ENCODE measurements at regions not wholly inside any gene's neighbourhood (a gene's known extent, or its start where the extent isn't known, plus 50 kb on each side); places are given as distances from the start of the nearest gene placed in this dataset.

DNA sequence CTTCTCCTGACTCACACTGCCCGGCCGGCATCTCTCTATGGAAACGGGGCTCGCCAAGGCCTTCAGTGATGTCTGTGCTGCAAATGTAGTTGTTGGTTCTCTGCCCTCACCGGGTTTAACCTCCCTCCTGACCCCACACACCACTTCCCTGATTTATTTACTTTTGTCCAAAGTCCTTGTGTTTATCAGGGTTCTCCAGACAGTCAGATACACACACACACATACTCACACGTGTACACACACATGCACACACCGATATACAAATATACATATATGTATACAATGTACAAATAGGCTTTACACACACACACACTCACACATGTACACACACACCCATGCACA is 647.0 kb downstream of the BRD1 start:
- peaks cover 14% of the 10 kb centered on the region for H3K27me3 Mint-ChIP-seq (ENCODE audit: low read depth)
- H3K4me3 Mint-ChIP-seq, result no peak overlapping the region
- ATAC-seq (no peak), DNase-seq (no peak)
- no peaks in the 10 kb centered on the region for H3K4me1 Mint-ChIP-seq (ENCODE audit: low read depth)
- no peaks in the 10 kb centered on the region for H3K9me3 Mint-ChIP-seq
- no peaks in the 10 kb centered on the region for H3K36me3 Mint-ChIP-seq (ENCODE audit: insufficient read depth)

DNA sequence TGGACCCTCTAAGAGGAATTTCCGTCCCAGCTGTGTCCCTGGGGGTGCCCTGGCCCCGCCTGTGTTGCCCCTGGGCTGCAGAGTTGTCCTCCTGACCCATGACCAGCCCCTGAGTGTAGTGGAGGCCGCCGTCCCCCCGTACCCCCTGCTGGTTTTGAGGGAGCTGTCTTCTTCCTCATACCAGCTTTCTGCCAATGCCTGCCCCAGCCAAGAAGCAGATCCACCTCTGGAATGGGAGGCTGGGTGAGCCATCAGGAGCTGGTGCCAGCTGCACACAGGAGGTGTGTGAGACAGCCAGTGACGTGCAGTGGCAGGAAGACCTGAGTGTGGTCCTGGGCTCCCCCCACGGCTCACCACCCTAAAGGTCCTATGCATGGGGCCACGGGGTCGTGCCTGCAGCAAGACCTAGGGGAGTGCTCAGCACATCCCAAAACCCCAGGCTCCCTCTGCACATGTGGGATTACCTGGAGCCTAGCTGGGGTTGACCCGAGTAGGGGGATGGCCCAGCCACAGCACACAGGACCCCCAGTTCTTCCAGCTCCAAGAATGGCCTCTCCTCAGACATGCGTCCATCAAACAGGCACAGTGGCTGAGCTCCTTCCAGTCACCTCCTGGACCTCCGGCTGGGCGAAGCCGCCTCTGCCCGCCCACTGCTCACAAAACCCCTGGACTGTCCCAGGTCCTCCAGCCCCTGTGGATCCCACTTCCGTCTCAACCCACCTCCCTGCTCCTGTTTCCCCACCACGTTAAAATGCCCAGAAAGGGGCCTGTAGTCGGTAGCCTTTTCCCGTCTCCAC is 647.6 kb downstream of the BRD1 start:
- DNase-seq (no peak), ATAC-seq (no peak)
- no peaks in the 10 kb centered on the region for H3K4me1 Mint-ChIP-seq (ENCODE audit: low read depth)
- H3K9me3 Mint-ChIP-seq, result no peaks in the 10 kb centered on the region
- no peak overlapping the region for H3K4me3 Mint-ChIP-seq
- peaks cover 18% of the 10 kb centered on the region for H3K27me3 Mint-ChIP-seq (ENCODE audit: low read depth)
- no peaks in the 10 kb centered on the region for H3K36me3 Mint-ChIP-seq (ENCODE audit: insufficient read depth)

DNA sequence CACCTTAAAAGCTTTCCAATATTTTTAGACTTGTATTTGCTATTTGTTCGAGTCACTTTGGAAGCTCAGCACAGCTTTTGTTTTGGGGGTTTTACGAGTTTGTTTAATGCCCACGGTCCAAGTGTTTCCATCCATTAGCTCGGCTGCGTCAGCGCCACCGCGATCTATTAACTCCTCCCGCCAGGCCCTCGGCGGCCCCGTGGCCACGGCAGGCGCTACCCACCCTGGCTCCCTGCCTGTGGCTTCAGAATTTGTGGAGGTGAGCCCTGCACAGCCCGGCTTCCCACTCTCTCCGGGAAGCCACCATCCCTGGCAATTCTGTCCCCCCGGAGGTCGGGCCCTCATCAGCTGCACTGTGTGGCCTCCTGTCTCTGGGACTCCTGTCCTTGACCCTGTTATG is 648.5 kb downstream of the BRD1 start:
- peaks cover 19% of the 10 kb centered on the region for H3K27me3 Mint-ChIP-seq (ENCODE audit: low read depth)
- no peaks in the 10 kb centered on the region for H3K9me3 Mint-ChIP-seq
- DNase-seq (no peak), ATAC-seq (no peak)
- H3K4me1 Mint-ChIP-seq (ENCODE audit: low read depth), result no peaks in the 10 kb centered on the region
- no peak overlapping the region for H3K4me3 Mint-ChIP-seq
- no peaks in the 10 kb centered on the region for H3K36me3 Mint-ChIP-seq (ENCODE audit: insufficient read depth)

DNA sequence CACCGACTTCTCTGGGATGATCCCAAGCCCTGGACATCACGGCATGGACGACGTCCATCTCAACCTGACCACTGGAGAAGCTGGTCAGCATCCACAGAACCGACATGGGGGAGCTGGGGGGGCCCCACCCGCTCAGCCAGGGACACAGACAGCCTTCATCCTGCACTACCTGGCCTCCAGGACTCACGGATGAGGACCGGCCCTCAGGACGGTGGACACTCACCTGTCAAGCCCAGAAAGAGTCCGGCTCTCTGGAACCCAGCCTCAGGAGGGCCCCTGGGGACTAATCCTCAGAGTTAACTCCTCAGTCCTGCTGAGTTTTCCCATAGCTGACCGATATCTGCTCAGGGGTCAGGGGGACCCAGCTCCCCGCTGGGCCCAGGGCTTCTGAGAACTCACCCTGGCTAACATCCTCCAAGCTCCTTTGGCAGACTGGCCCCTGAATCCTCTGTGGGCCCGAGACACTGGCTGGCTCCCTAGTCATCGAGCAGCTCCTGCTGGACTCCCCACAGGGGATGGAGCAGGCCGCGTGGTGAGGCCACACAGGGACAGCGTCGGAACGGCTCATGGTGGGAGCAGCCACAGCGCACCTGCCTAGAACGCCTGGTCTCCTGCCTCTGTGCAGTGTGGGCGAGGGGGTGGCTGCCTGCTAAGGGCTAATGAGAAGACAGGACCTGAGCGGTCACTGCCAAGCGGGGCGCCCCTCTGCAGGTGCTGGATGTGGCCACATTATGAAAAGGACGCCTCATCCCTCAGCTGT is 649.2 kb downstream of the BRD1 start:
- Mint-ChIP-seq H3K27me3 (ENCODE audit: low read depth) (peaks cover 19% of the 10 kb centered on the region), H3K4me3 (no peak overlapping the region), H3K9me3 (no peaks in the 10 kb centered on the region), H3K36me3 (ENCODE audit: insufficient read depth) (no peaks in the 10 kb centered on the region), H3K4me1 (ENCODE audit: low read depth) (no peaks in the 10 kb centered on the region)
- no peak for ATAC-seq
- DNase-seq, result no peak

DNA sequence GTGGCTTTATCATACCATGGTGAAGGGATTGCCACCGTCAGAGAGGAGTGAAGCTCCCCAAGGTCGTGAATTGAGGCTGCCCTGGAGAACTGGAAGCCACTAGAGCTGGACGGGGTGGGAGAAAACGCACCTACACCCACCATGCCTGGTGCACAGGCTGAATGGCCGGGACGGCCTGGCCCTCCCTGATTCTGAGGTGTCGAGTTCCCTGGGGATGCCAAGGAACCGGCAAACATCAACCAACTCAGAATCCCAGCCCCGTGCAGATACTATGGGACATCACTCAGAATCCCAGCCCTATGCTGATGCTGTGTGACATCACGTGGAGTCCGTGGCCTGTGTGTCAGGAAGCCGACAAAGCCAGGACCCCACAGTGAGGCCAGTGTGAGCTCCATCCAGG is 650.0 kb downstream of the BRD1 start:
- H3K4me3 Mint-ChIP-seq, result no peak overlapping the region
- H3K27me3 Mint-ChIP-seq (ENCODE audit: low read depth), result peaks cover 18% of the 10 kb centered on the region
- no peaks in the 10 kb centered on the region for H3K4me1 Mint-ChIP-seq (ENCODE audit: low read depth)
- no peaks in the 10 kb centered on the region for H3K36me3 Mint-ChIP-seq (ENCODE audit: insufficient read depth)
- peaks cover under 1% of the 10 kb centered on the region for H3K9me3 Mint-ChIP-seq
- DNase-seq (no peak), ATAC-seq (no peak)

DNA sequence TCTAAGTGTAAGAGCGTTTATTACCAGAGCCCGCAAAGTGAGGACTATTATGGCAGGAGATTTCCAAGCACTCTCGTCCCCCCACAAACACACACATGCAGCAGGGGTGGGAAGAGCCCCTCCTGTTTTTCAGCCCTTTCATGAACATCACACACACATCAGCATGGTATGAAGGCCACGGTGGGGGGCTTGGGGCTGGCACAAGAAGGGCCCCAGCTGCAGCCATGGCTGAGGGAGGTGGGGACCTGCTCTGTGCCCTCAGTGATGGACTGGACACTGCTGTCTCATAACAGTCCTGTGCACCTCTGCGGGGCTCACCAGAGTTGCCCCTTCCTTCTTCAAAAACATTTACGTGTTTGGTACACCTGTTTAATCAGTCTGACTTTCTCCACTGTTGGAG is 650.7 kb downstream of the BRD1 start:
- Mint-ChIP-seq H3K4me3 (no peak overlapping the region), H3K36me3 (ENCODE audit: insufficient read depth) (no peaks in the 10 kb centered on the region), H3K4me1 (ENCODE audit: low read depth) (no peaks in the 10 kb centered on the region), H3K27me3 (ENCODE audit: low read depth) (peaks cover 15% of the 10 kb centered on the region), H3K9me3 (peaks cover 3% of the 10 kb centered on the region)
- ATAC-seq, result no peak
- DNase-seq, result no peak

DNA sequence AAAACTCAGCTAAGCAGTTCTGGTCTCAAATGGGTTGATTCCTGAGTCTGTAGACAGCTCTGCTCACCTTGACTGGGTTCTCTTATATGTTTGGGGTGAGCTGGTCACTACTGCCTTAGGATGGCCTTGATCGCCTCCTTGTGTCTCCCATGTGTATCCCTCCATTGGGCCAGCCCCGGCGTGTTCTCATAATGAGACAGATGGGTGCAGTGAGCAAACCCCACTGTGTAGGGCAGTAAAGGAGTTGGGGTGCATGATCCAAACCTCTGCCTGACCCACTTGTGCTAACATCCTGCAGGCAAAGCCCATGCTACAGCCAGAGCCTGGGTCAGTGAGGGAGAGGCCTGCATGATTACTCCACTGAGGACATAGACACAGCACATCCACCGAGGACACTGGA is 657.6 kb downstream of the BRD1 start:
- Mint-ChIP-seq H3K4me1 (ENCODE audit: low read depth) (no peaks in the 10 kb centered on the region), H3K9me3 (peaks cover 7% of the 10 kb centered on the region), H3K4me3 (no peak overlapping the region), H3K36me3 (ENCODE audit: insufficient read depth) (no peaks in the 10 kb centered on the region), H3K27me3 (ENCODE audit: low read depth) (peaks cover under 1% of the 10 kb centered on the region)
- no peak for DNase-seq
- no peak for ATAC-seq

DNA sequence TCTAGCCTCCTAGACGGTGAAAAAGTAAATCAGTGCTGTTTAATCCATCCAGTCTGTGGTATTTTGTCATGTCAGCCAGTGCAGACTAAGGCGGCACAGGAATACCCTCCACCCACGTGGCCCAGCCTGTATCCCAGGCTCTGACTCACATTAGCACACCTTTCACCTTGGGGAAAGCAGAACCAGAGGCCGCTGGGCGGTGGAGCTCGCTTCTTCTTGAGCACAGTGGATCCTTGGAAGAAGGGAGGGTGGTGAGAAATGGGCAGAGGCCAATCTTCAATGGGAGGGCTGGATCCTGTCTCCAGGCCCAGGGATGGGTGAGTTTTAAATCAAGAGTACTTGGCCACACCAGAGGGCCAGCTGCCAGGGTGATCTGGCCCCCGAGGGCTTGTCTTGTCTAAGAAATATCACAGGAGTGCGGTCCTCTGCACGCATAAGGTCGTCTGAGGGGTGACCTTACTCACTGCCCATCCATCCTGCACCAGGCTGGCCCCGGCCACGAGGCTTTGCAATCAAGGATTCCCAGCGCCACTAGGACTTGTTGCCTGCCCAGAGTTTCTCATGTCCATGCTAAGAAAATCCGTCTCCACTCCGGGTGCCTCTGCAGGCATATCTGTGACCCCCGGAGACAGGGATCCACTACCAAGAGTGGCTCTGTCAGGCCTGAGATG is 658.5 kb downstream of the BRD1 start:
- Mint-ChIP-seq H3K9me3 (peaks cover 7% of the 10 kb centered on the region), H3K27me3 (ENCODE audit: low read depth) (no peaks in the 10 kb centered on the region), H3K4me3 (no peak overlapping the region), H3K36me3 (ENCODE audit: insufficient read depth) (no peaks in the 10 kb centered on the region), H3K4me1 (ENCODE audit: low read depth) (no peaks in the 10 kb centered on the region)
- DNase-seq, result no peak
- no peak for ATAC-seq

DNA sequence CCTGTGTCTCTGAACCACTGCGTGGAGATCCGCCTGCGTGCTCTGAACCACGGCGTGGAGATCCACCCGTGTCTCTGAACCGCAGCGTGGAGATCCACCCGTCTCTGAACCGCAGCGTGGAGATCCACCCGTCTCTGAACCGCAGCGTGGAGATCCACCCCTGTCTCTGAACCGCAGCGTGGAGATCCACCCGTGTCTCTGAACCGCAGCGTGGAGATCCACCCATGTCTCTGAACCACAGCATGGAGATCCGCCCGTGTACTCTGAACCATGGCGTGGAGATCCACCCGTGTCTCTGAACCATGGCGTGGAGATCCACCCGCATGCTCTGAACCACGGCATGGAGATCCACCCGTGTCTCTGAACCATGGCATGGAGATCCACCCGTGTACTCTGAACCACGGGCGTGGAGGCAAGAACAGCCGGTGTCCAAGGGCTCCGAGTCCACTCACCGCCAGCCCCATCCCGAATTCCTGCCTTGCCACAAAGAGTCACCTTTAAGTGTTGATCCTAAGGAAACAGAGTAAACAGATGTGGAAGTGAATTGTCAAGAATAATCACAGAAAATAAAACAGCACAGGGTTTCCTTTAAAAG is 659.4 kb downstream of the BRD1 start:
- Mint-ChIP-seq H3K9me3 (peaks cover 7% of the 10 kb centered on the region), H3K27me3 (ENCODE audit: low read depth) (no peaks in the 10 kb centered on the region), H3K36me3 (ENCODE audit: insufficient read depth) (no peaks in the 10 kb centered on the region), H3K4me3 (no peak overlapping the region), H3K4me1 (ENCODE audit: low read depth) (no peaks in the 10 kb centered on the region)
- ATAC-seq, result no peak
- DNase-seq, result no peak

DNA sequence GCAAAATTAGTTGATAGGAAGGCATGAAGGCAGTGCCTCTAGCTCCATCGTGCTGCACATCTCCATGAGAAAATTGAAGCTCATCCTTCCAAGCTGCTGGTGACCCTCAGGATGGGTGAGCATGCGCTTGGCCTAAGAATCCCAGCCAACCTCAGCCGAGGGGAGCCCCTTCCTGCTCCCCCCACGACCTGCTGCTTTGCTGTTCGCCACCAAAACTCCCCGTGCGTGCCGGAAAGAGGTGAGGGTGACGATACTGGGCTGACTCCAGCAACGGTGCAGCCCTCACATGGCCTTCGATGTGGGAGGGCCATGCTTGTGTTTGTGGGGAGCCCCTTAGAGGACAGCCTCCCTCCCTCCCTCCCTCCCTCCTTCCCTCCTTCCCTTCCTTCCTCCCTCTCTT is 660.9 kb downstream of the BRD1 start:
- H3K4me1 Mint-ChIP-seq (ENCODE audit: low read depth), result no peaks in the 10 kb centered on the region
- DNase-seq (no peak), ATAC-seq (no peak)
- H3K36me3 Mint-ChIP-seq (ENCODE audit: insufficient read depth), result no peaks in the 10 kb centered on the region
- no peak overlapping the region for H3K4me3 Mint-ChIP-seq
- H3K27me3 Mint-ChIP-seq (ENCODE audit: low read depth), result no peaks in the 10 kb centered on the region
- H3K9me3 Mint-ChIP-seq, result peaks cover 3% of the 10 kb centered on the region

DNA sequence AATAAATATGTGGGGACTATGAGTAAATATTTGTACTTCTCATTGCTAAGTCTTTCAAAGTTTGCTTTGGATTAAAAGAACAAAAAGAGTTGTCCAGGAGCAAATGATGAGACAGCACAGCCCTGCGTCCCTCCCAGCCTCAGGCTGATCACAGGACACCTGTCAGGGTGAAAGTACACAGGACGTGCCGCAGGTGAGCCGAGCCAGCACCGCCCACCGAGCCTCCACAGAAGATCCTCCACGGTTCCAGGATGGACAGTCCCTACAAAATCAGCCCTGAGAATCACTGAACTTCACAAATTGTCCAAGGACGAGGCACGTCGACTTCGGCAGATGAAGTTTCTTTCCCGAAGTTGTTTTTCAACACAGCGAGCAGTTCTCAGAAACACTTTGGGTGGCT is 661.5 kb downstream of the BRD1 start:
- ATAC-seq (no peak), DNase-seq (no peak)
- H3K4me1 Mint-ChIP-seq (ENCODE audit: low read depth), result no peaks in the 10 kb centered on the region
- no peak overlapping the region for H3K4me3 Mint-ChIP-seq
- no peaks in the 10 kb centered on the region for H3K9me3 Mint-ChIP-seq
- no peaks in the 10 kb centered on the region for H3K36me3 Mint-ChIP-seq (ENCODE audit: insufficient read depth)
- H3K27me3 Mint-ChIP-seq (ENCODE audit: low read depth), result no peaks in the 10 kb centered on the region

DNA sequence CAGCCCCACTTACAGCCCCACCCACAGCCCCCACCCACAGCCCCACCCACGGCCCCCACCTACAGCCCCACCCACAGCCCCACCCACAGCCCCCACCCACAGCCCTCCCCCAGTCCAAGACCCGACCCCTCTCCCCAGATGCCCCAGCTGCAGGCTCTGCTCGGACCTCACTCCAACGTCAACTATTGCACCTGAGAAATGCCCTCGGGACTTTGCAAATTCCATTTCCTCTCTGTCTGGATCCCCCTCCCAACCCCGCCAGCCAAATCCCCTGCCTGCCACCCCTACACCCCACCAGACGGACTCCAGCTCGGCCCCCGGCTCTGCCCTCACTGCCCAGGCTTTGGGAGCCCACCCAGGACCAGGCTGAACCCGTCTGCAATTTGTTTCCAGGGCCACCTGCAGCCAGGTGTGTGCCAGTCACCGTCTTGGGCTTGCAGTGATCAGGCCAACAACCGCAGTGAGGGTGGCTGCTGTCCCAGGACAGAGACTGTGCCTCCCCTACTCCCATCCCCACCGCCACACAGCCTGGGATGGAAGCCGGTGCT is 662.8 kb downstream of the BRD1 start:
- Mint-ChIP-seq H3K9me3 (no peaks in the 10 kb centered on the region), H3K4me1 (ENCODE audit: low read depth) (no peaks in the 10 kb centered on the region), H3K4me3 (no peak overlapping the region), H3K36me3 (ENCODE audit: insufficient read depth) (no peaks in the 10 kb centered on the region), H3K27me3 (ENCODE audit: low read depth) (peaks cover 3% of the 10 kb centered on the region)
- no peak for ATAC-seq
- no peak for DNase-seq

DNA sequence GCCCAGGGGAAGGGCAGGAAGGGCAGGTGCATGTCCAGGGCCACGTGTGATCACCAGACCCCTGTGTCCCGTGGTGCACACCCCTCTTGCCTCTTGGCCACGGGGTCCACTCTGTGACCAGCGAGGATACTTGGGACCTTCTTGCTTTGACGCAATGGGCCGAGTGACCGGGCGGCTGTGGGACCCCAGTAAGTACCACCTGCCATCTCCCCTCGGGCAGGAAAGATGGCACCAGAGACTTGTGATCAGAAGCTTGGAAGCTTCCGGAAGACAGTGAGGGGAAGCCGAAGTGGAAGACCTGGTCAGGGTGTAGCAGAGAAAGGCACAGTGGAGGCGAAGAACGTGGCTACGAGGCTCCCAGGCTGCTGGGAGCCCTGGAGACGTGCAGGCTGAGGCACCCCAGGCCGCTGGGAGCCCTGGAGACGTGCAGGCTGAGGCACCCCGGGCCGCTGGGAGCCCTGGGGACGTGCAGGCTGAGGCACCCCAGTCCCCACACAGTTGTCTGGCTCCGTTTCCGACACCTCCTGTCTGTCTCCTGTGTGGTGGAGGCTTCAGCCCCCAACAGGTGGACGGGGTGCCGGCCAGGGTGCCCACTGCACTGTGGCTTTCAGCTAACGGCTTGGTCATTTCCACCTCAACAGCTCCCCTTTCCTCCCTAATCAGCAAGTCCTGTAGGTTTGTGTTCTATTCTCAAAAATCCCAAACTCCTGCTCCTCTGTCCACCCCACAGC is 663.5 kb downstream of the BRD1 start:
- H3K4me3 Mint-ChIP-seq, result no peak overlapping the region
- no peaks in the 10 kb centered on the region for H3K4me1 Mint-ChIP-seq (ENCODE audit: low read depth)
- peaks cover 3% of the 10 kb centered on the region for H3K27me3 Mint-ChIP-seq (ENCODE audit: low read depth)
- H3K36me3 Mint-ChIP-seq (ENCODE audit: insufficient read depth), result no peaks in the 10 kb centered on the region
- ATAC-seq (no peak), DNase-seq (no peak)
- H3K9me3 Mint-ChIP-seq, result no peaks in the 10 kb centered on the region
